ENCODE measurements at regions not wholly inside any gene's neighbourhood (a gene's known extent, or its start where the extent isn't known, plus 50 kb on each side); places are given as distances from the start of the nearest gene placed in this dataset.

GRCh38 chr13:61873717-61874116 lies 458.1 kb upstream of the PCDH20 start:
- ATAC-seq (no peak), DNase-seq (ENCODE audit: low spot score) (no peak)
- Mint-ChIP-seq H3K4me3 (no peak overlapping the region), H3K9me3 (peaks cover 59% of the 10 kb centered on the region), H3K36me3 (peaks cover 45% of the 10 kb centered on the region), H3K27ac (no peak overlapping the region), H3K27me3 (ENCODE audit: low read depth) (no peaks in the 10 kb centered on the region; the same call in 1 of the 2 replicates), H3K4me1 (no peaks in the 10 kb centered on the region)
- CTCF ChIA-PET = no interaction called here
- POLR2A ChIA-PET = no interaction called here
- no peak for TF ChIP-seq ZNF232 (CRISPR knock-in tag; IDR thresholded peaks at IDR 0.05)
- TF ChIP-seq ERG (CRISPR knock-in tag; IDR thresholded peaks at IDR 0.05) = no peak
- no peak for TF ChIP-seq FOXP4 (CRISPR knock-in tag; IDR thresholded peaks at IDR 0.05)
- TF ChIP-seq AFF4 (CRISPR knock-in tag; IDR thresholded peaks at IDR 0.05; ENCODE audit: borderline replicate concordance) = no peak
- no peak for TF ChIP-seq ZNF396 (CRISPR knock-in tag; IDR thresholded peaks at IDR 0.05; ENCODE audit: borderline replicate concordance)
- no peak for TF ChIP-seq ZNF425 (CRISPR knock-in tag; conservative IDR thresholded peaks at IDR 0.05)

- ChIA-PET CTCF (no interaction called here), POLR2A (no interaction called here)
- Mint-ChIP-seq H3K27me3 (ENCODE audit: low read depth) (no peaks in the 10 kb centered on the region), H3K27ac (no peak overlapping the region), H3K4me1 (no peaks in the 10 kb centered on the region), H3K36me3 (peaks cover 5% of the 10 kb centered on the region; the same call in 1 of the 2 replicates), H3K4me3 (no peak overlapping the region), H3K9me3 (peaks cover 7% of the 10 kb centered on the region)
- DNase-seq (ENCODE audit: low spot score) (no peak), ATAC-seq (no peak)
- TF ChIP-seq IRF1 (CRISPR knock-in tag; IDR thresholded peaks at IDR 0.05) = no peak
- no peak for TF ChIP-seq FOXJ3 (CRISPR knock-in tag; IDR thresholded peaks at IDR 0.05; ENCODE audit: borderline replicate concordance)
- no peak for TF ChIP-seq ZNF416 (CRISPR knock-in tag; IDR thresholded peaks at IDR 0.05)
- no peak for TF ChIP-seq ZNF423 (CRISPR knock-in tag; IDR thresholded peaks at IDR 0.05)
- no peak for TF ChIP-seq ZNF219 (CRISPR knock-in tag; IDR thresholded peaks at IDR 0.05; ENCODE audit: borderline replicate concordance)
- TF ChIP-seq FOXP4 (CRISPR knock-in tag; IDR thresholded peaks at IDR 0.05) = no peak
- no peak for TF ChIP-seq GTF2I (CRISPR knock-in tag; conservative IDR thresholded peaks at IDR 0.05)
- TF ChIP-seq NR2C2 (CRISPR knock-in tag; IDR thresholded peaks at IDR 0.05) = no peak
- no peak for TF ChIP-seq ATF6 (CRISPR knock-in tag; IDR thresholded peaks at IDR 0.05)
- TF ChIP-seq OVOL2 (CRISPR knock-in tag; IDR thresholded peaks at IDR 0.05; ENCODE audit: borderline replicate concordance) = no peak
- TF ChIP-seq ZNF532 (CRISPR knock-in tag; IDR thresholded peaks at IDR 0.05; ENCODE audit: borderline replicate concordance) = no peak
Measured at GRCh38 chr13:61857198-61857597, 441.5 kb upstream of the PCDH20 start.
